Lower lobe of right lung (tissue), 2 donors: ENCODE measurements at regions not wholly inside any gene's neighbourhood (a gene's known extent, or its start where the extent isn't known, plus 50 kb on each side); places are given as distances from the start of the nearest gene placed in this dataset.

ENCODE experiments used
- ATAC-seq, 2 donors: fragments of 200-7000 bp; cut with Tn5 transposase; one replicate each; pipeline ENCODE4 v1.9.1; 2020 to 2022; ENCODE audit warnings: mild to moderate bottlenecking in 2 of 2, moderate library complexity in 2 of 2
- DNase-seq: peaks from one replicate; pipeline ENCODE4 v3.0.0-alpha.2; 2020
- H3K27ac ChIP-seq: fragments of 200-600 bp; one replicate; pipeline ENCODE4 v1.8.0; 2022
- H3K27me3 ChIP-seq: fragments of 200-600 bp; one replicate; pipeline ENCODE4 v1.8.0; 2022; ENCODE audit warnings: low read depth
- H3K36me3 ChIP-seq: fragments of 200-600 bp; one replicate; pipeline ENCODE4 v1.8.0; 2022; ENCODE audit warnings: mild to moderate bottlenecking
- H3K4me1 ChIP-seq: fragments of 200-600 bp; one replicate; pipeline ENCODE4 v1.8.0; 2022
- H3K4me3 ChIP-seq: fragments of 200-600 bp; one replicate; pipeline ENCODE4 v1.8.0; 2022; ENCODE audit warnings: mild to moderate bottlenecking
- H3K9me3 ChIP-seq: fragments of 200-600 bp; one replicate; pipeline ENCODE4 v1.8.0; 2022
- CTCF ChIP-seq: fragments of 200-600 bp; IDR thresholded peaks from one replicate; pipeline ENCODE4 v1.8.0; 2022; ENCODE audit warnings: antibody characterized with exemption, mild to moderate bottlenecking
- intact Hi-C: fragments of 100-400 bp; cut with DNase I; formaldehyde crosslinking; loops from one replicate; pipeline ENCODE4 v1.11.0; 2022
- donor health status: DM: no; HTN: yes; CAD: no; lungs with severe emphysema.

- intact Hi-C loops, result no loop called here
- H3K4me3 ChIP-seq, result no peak overlapping the region
- no peak overlapping the region for H3K27ac ChIP-seq
- H3K27me3 ChIP-seq, result no peaks in the 10 kb centered on the region
- no peaks in the 10 kb centered on the region for H3K9me3 ChIP-seq
- TF ChIP-seq CTCF, result no peak
- no peaks in the 10 kb centered on the region for H3K4me1 ChIP-seq
- no peaks in the 10 kb centered on the region for H3K36me3 ChIP-seq
- ATAC-seq (no peak), DNase-seq (no peak)
Measured at GRCh38 chr4:179552131-179552530, 2109.9 kb upstream of the AGA start.

- H3K27ac ChIP-seq, result no peak overlapping the region
- DNase-seq (no peak), ATAC-seq (no peak)
- H3K27me3 ChIP-seq, result no peaks in the 10 kb centered on the region
- H3K4me1 ChIP-seq, result no peaks in the 10 kb centered on the region
- peaks cover 9% of the 10 kb centered on the region for H3K9me3 ChIP-seq
- no peak for TF ChIP-seq CTCF
- H3K36me3 ChIP-seq, result no peaks in the 10 kb centered on the region
- intact Hi-C loops, result no loop called here
- H3K4me3 ChIP-seq, result no peak overlapping the region
Measured at GRCh38 chr4:179563741-179564140, 2121.5 kb upstream of the AGA start.

GRCh38 chr4:179569549-179569948 is 2127.3 kb upstream of the AGA start:
- ATAC-seq (no peak), DNase-seq (no peak)
- H3K36me3 ChIP-seq, result no peaks in the 10 kb centered on the region
- TF ChIP-seq CTCF, result no peak
- no peaks in the 10 kb centered on the region for H3K4me1 ChIP-seq
- intact Hi-C loops, result no loop called here
- no peak overlapping the region for H3K4me3 ChIP-seq
- H3K9me3 ChIP-seq, result peaks cover 9% of the 10 kb centered on the region
- H3K27ac ChIP-seq, result no peak overlapping the region
- H3K27me3 ChIP-seq, result no peaks in the 10 kb centered on the region

GRCh38 chr4:179582164-179582905 is 2140.1 kb upstream of the AGA start:
- H3K9me3 ChIP-seq, result no peaks in the 10 kb centered on the region
- no peak for DNase-seq
- no peak overlapping the region for H3K27ac ChIP-seq
- no peaks in the 10 kb centered on the region for H3K36me3 ChIP-seq
- H3K27me3 ChIP-seq, result no peaks in the 10 kb centered on the region
- no peak for TF ChIP-seq CTCF
- H3K4me1 ChIP-seq, result no peaks in the 10 kb centered on the region
- H3K4me3 ChIP-seq, result no peak overlapping the region
- intact Hi-C loops, result no loop called here
- no peak for ATAC-seq

DNA sequence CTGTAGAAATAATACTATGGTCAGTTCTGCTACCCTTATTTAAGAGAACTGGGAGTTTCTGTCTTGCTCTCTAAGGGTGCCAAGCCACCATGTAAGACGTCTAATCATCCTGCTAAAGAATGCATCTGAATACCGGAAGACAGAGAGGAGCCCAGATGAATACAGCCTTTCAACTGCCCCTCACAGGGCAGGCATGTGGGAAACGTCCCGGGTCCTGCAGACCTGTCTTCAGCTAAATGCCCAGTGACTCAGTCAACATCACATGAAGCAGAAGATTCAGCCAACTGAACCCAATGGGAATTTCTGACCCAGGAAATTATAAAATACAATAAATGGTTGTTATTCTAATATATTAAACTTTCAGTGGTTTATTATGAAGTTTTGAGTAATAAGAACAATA is 2141.0 kb upstream of the AGA start:
- Histone ChIP-seq H3K27me3 (no peaks in the 10 kb centered on the region), H3K4me3 (no peak overlapping the region), H3K36me3 (no peaks in the 10 kb centered on the region), H3K27ac (no peak overlapping the region), H3K4me1 (no peaks in the 10 kb centered on the region), H3K9me3 (no peaks in the 10 kb centered on the region)
- ATAC-seq, result no peak
- no peak for TF ChIP-seq CTCF
- no peak for DNase-seq
- intact Hi-C loops, result no loop called here
